Naive thymus-derived CD8-positive, alpha-beta T cell (primary cell): ENCODE measurements at regions not wholly inside any gene's neighbourhood (a gene's known extent, or its start where the extent isn't known, plus 50 kb on each side); places are given as distances from the start of the nearest gene placed in this dataset.

Experiments
- ATAC-seq, 2 donors: fragments of 150-1000 bp; cut with Tn5 transposase in 1 of 2; sonication (Bioruptor Pico), chemical (Tn5 transposase) in 1 of 2; 1 replicate in 1 of 2; 2 replicates in 1 of 2; pipeline ENCODE4 v1.10.0; 2021; ENCODE audit warnings: mild to moderate bottlenecking in 2 of 2, moderate library complexity in 2 of 2
- POLR2A ChIA-PET: fragments of 350-600 bp; sonication (Branson Sonifier 250); formaldehyde crosslinking; loops from one replicate; lab custom pipeline; 2021; ENCODE audit warnings: antibody characterized with exemption; lab: Charles Lee
- DNase-seq, 10 donors: peaks; one replicate each; pipeline versions ENCODE4 v3.0.0 to v3.0.0-alpha.2; 2020 to 2022
- H3K27ac Mint-ChIP-seq, 10 donors: one replicate each; pipeline ENCODE4 v1.8.0; 2020 to 2022; ENCODE audit warnings: mild to moderate bottlenecking in 10 of 10, mixed read lengths in 10 of 10, moderate library complexity in 4 of 10, inconsistent platforms in 1 of 10
- H3K27me3 Mint-ChIP-seq, 5 donors: one replicate each; pipeline ENCODE4 v1.8.0; 2021 to 2022; ENCODE audit warnings: mixed read lengths in 5 of 5
- H3K36me3 Mint-ChIP-seq, 3 donors: one replicate each; pipeline ENCODE4 v1.8.0; 2020 to 2022; ENCODE audit warnings: mixed read lengths in 3 of 3, mild to moderate bottlenecking in 2 of 3, inconsistent platforms in 1 of 3
- H3K4me1 Mint-ChIP-seq, 4 donors: one replicate each; pipeline ENCODE4 v1.8.0; 2021 to 2022; ENCODE audit warnings: mixed read lengths in 4 of 4
- H3K4me3 Mint-ChIP-seq, 10 donors: one replicate each; pipeline ENCODE4 v1.8.0; 2020 to 2022; ENCODE audit warnings: mild to moderate bottlenecking in 10 of 10, mixed read lengths in 10 of 10, moderate library complexity in 6 of 10, inconsistent platforms in 1 of 10
- H3K9me3 Mint-ChIP-seq, 9 donors: one replicate each; pipeline ENCODE4 v1.8.0; 2020 to 2022; ENCODE audit warnings: mixed read lengths in 9 of 9, mild to moderate bottlenecking in 3 of 9, inconsistent platforms in 1 of 9, moderate library complexity in 1 of 9

GRCh38 chr10:80971461-80971860 is 433.8 kb downstream of the SH2D4B start:
- ATAC-seq (no peak), DNase-seq (no peak)
- peaks cover 0 to 2% (median 0%) of the 10 kb centered on the region in 9 donors for H3K9me3 Mint-ChIP-seq
- H3K4me1 Mint-ChIP-seq = no peaks in the 10 kb centered on the region
- H3K27ac Mint-ChIP-seq = no peak overlapping the region
- H3K4me3 Mint-ChIP-seq = no peak overlapping the region
- peaks cover 0 to 4% (median 2%) of the 10 kb centered on the region in 5 donors for H3K27me3 Mint-ChIP-seq
- no peaks in the 10 kb centered on the region for H3K36me3 Mint-ChIP-seq
- POLR2A ChIA-PET = no interaction called here

DNA sequence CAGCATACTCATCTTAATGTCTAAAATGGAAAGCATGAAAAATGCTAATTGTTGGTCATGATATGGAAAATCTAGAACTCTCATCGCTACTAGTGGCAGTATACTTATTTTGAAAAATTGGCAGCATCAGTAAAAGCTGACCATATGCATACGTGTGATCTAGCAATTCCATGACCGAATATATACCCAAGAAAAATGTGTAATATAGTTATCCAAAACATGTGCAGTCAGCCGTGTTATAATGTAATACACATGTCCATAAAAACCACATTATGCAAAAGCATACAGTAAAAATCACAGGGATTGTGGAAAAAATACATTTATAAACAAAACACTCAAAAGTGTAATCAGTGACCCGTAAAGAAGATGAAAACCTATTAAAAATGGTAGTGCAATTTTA is 439.0 kb downstream of the SH2D4B start:
- DNase-seq (no peak), ATAC-seq (no peak)
- Mint-ChIP-seq H3K9me3 (peaks cover 0 to 2% (median 0%) of the 10 kb centered on the region in 9 donors), H3K36me3 (no peaks in the 10 kb centered on the region), H3K4me1 (no peaks in the 10 kb centered on the region), H3K4me3 (no peak overlapping the region), H3K27ac (no peak overlapping the region), H3K27me3 (peaks cover 0 to 5% (median 0%) of the 10 kb centered on the region in 5 donors)
- POLR2A ChIA-PET = no interaction called here

DNA sequence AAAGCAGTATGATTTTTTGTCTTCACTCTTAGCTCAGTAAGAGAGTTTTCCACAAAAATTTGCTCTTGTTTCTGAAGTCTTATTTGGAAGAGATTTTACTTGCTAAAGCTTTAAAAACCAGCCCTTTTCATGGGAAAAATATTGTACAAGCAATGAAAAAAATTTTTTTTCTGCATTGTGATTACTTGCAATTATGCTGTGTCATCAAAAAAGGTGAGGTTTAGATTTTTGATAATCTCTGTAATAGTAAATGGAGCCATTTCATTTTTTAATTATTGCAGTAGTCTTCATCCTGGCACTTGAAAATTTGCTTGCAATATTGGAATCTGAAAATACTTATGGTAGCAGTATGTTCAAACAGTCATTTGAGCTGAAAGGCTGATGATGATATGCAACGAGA is 447.4 kb downstream of the SH2D4B start:
- DNase-seq (no peak), ATAC-seq (no peak)
- POLR2A ChIA-PET = no interaction called here
- H3K27me3 Mint-ChIP-seq = peaks cover 0 to 7% (median 1%) of the 10 kb centered on the region in 5 donors
- no peak overlapping the region for H3K4me3 Mint-ChIP-seq
- H3K36me3 Mint-ChIP-seq = no peaks in the 10 kb centered on the region
- H3K4me1 Mint-ChIP-seq = no peaks in the 10 kb centered on the region
- no peak overlapping the region for H3K27ac Mint-ChIP-seq
- peaks cover 0 to 4% (median 0%) of the 10 kb centered on the region in 9 donors for H3K9me3 Mint-ChIP-seq

- Mint-ChIP-seq H3K9me3 (peaks cover 0 to 4% (median 0%) of the 10 kb centered on the region in 9 donors), H3K27ac (no peak overlapping the region), H3K4me3 (no peak overlapping the region), H3K4me1 (no peaks in the 10 kb centered on the region), H3K27me3 (peaks cover 0 to 13% (median 3%) of the 10 kb centered on the region in 5 donors), H3K36me3 (no peaks in the 10 kb centered on the region)
- POLR2A ChIA-PET = no interaction called here
- DNase-seq (no peak), ATAC-seq (no peak)
Measured at GRCh38 chr10:80986596-80986995, 448.9 kb downstream of the SH2D4B start.

- no peak for ATAC-seq
- POLR2A ChIA-PET = no interaction called here
- H3K27me3 Mint-ChIP-seq = peaks cover 0 to 25% (median 8%) of the 10 kb centered on the region in 5 donors
- peaks cover 0 to 8% (median 0%) of the 10 kb centered on the region in 9 donors for H3K9me3 Mint-ChIP-seq
- H3K27ac Mint-ChIP-seq = no peak overlapping the region
- H3K36me3 Mint-ChIP-seq = no peaks in the 10 kb centered on the region
- no peak for DNase-seq
- H3K4me3 Mint-ChIP-seq = no peak overlapping the region
- no peaks in the 10 kb centered on the region for H3K4me1 Mint-ChIP-seq
Measured at GRCh38 chr10:80988755-80989154, 451.1 kb downstream of the SH2D4B start.

- ATAC-seq (no peak), DNase-seq (no peak)
- peaks cover 0 to 29% (median 13%) of the 10 kb centered on the region in 9 donors for H3K9me3 Mint-ChIP-seq
- no peak overlapping the region for H3K27ac Mint-ChIP-seq
- no peaks in the 10 kb centered on the region for H3K4me1 Mint-ChIP-seq
- POLR2A ChIA-PET = no interaction called here
- H3K27me3 Mint-ChIP-seq = peaks cover 11 to 57% (median 16%) of the 10 kb centered on the region in 5 donors
- peaks cover 0 to 6% (median 0%) of the 10 kb centered on the region in 3 donors for H3K36me3 Mint-ChIP-seq
- H3K4me3 Mint-ChIP-seq = no peak overlapping the region
Measured at GRCh38 chr10:80996615-80997193, 459.0 kb downstream of the SH2D4B start.

DNA sequence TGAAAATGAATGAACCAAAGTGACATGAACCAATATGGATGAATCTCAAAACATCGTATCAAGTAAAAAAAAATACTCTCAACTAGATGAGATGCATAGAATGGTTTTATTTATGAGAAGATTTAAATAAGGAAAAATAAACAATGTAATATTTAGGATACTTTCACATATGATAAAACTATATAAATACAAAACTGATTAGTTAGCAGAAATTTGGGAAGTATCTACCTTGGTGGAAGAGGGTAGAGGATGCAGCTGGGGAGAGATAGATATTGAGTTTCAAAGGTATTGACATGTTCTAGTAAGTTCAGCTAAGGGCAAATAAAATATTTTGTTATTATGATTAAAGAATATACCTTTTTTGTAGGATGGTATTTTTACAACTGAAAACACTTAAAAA is 463.1 kb downstream of the SH2D4B start:
- peaks cover 7 to 48% (median 13%) of the 10 kb centered on the region in 5 donors for H3K27me3 Mint-ChIP-seq
- POLR2A ChIA-PET = no interaction called here
- no peak overlapping the region for H3K27ac Mint-ChIP-seq
- H3K4me3 Mint-ChIP-seq = no peak overlapping the region
- DNase-seq (no peak), ATAC-seq (no peak)
- H3K4me1 Mint-ChIP-seq = no peaks in the 10 kb centered on the region
- peaks cover 0 to 12% (median 5%) of the 10 kb centered on the region in 9 donors for H3K9me3 Mint-ChIP-seq
- H3K36me3 Mint-ChIP-seq = peaks cover 0 to 5% (median 0%) of the 10 kb centered on the region in 3 donors

GRCh38 chr10:81002382-81002781 is 464.7 kb downstream of the SH2D4B start:
- ATAC-seq = no peak
- Mint-ChIP-seq H3K4me1 (no peaks in the 10 kb centered on the region), H3K9me3 (peaks cover 0 to 4% (median 0%) of the 10 kb centered on the region in 9 donors), H3K27ac (no peak overlapping the region), H3K27me3 (peaks cover 7 to 33% (median 13%) of the 10 kb centered on the region in 5 donors), H3K36me3 (no peaks in the 10 kb centered on the region), H3K4me3 (no peak overlapping the region)
- no peak for DNase-seq
- POLR2A ChIA-PET = no interaction called here

GRCh38 chr10:81007872-81008271 is 470.2 kb downstream of the SH2D4B start:
- Mint-ChIP-seq H3K4me3 (no peak overlapping the region), H3K4me1 (no peaks in the 10 kb centered on the region), H3K36me3 (no peaks in the 10 kb centered on the region), H3K9me3 (peaks cover 0 to 4% (median 0%) of the 10 kb centered on the region in 9 donors), H3K27me3 (peaks cover 0 to 19% (median 8%) of the 10 kb centered on the region in 5 donors), H3K27ac (no peak overlapping the region)
- POLR2A ChIA-PET = no interaction called here
- no peak for ATAC-seq
- no peak for DNase-seq

GRCh38 chr10:81008726-81009125 is 471.0 kb downstream of the SH2D4B start:
- Mint-ChIP-seq H3K4me1 (no peaks in the 10 kb centered on the region), H3K9me3 (peaks cover 0 to 4% (median 0%) of the 10 kb centered on the region in 9 donors), H3K27me3 (peaks cover 0 to 21% (median 8%) of the 10 kb centered on the region in 5 donors), H3K4me3 (no peak overlapping the region), H3K36me3 (no peaks in the 10 kb centered on the region), H3K27ac (no peak overlapping the region)
- DNase-seq (no peak), ATAC-seq (no peak)
- POLR2A ChIA-PET = no interaction called here

GRCh38 chr10:81009296-81009695 is 471.6 kb downstream of the SH2D4B start:
- no peaks in the 10 kb centered on the region for H3K36me3 Mint-ChIP-seq
- no peak for DNase-seq
- H3K9me3 Mint-ChIP-seq = peaks cover 0 to 4% (median 0%) of the 10 kb centered on the region in 9 donors
- no peaks in the 10 kb centered on the region for H3K4me1 Mint-ChIP-seq
- H3K27me3 Mint-ChIP-seq = peaks cover 0 to 22% (median 10%) of the 10 kb centered on the region in 5 donors
- ATAC-seq = no peak
- POLR2A ChIA-PET = no interaction called here
- no peak overlapping the region for H3K27ac Mint-ChIP-seq
- H3K4me3 Mint-ChIP-seq = no peak overlapping the region

DNA sequence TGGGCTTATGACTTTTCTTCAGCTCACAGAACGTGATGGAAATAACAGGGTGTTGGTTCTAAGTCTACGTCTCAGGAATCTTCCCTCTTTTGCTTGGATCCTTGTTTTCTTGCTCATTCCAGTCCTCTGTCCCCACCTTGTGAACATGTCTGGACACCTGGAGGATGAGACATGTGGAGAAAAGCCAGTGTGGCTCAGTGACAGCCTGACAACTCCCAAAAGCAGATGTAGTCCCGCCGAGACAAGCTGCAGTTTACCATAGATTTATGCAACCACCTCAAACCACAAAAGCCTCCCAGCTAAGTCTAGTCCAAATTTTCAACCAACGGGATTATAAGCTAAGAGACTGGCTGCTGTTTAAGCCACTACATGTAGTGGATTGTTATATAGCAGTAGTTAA is 476.1 kb downstream of the SH2D4B start:
- ATAC-seq (no peak), DNase-seq (no peak)
- no peaks in the 10 kb centered on the region for H3K36me3 Mint-ChIP-seq
- POLR2A ChIA-PET = no interaction called here
- peaks cover 0 to 3% (median under 1%) of the 10 kb centered on the region in 4 donors for H3K4me1 Mint-ChIP-seq
- H3K4me3 Mint-ChIP-seq = no peak overlapping the region
- peak overlapping the region in 1 of 10 donors; percentile 46 for H3K27ac Mint-ChIP-seq
- peaks cover 2 to 11% (median 6%) of the 10 kb centered on the region in 5 donors for H3K27me3 Mint-ChIP-seq
- no peaks in the 10 kb centered on the region for H3K9me3 Mint-ChIP-seq

- no peak for ATAC-seq
Measured at GRCh38 chr10:81019029-81019890, 481.6 kb downstream of the SH2D4B start.

More at GRCh38 chr10:81019029-81019890, 481.6 kb downstream of the SH2D4B start:
- H3K36me3 Mint-ChIP-seq = no peaks in the 10 kb centered on the region
- DNase-seq = peak in 3 of 10 donors; percentile 1 to 11 (median 2)
- H3K4me1 Mint-ChIP-seq = peaks cover 0 to 6% (median 1%) of the 10 kb centered on the region in 4 donors
- POLR2A ChIA-PET = no interaction called here
- no peak overlapping the region for H3K27ac Mint-ChIP-seq
- no peaks in the 10 kb centered on the region for H3K9me3 Mint-ChIP-seq
- peaks cover 2 to 28% (median 6%) of the 10 kb centered on the region in 5 donors for H3K27me3 Mint-ChIP-seq
- H3K4me3 Mint-ChIP-seq = no peak overlapping the region
